DMS53 (cell line): ENCODE measurements at regions not wholly inside any gene's neighbourhood (a gene's known extent, or its start where the extent isn't known, plus 50 kb on each side); places are given as distances from the start of the nearest gene placed in this dataset.

Experiments
- DNase-seq: peaks from one replicate; lab custom pipeline; 2025; lab: John Stamatoyannopoulos, UW

DNA sequence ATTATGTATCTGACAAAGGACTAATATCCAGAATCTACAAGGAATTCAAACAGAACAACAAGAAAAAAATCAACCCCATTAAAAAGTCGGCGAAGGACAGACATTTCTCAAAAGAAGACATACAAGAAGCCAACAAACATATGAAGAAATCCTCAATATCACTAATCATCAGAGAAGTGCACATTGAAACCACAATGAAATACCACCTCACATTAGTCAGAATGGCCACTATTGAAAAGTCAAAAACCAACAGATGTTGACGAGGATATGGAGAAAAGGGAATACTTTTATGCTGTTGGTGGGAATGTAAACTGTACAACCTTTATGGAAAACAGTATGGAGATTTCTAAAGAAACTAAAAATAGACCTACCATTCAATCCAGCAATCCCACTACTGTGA, 233.1 kb upstream of the PLSCR5 start:
- DNase-seq: no peak

DNA sequence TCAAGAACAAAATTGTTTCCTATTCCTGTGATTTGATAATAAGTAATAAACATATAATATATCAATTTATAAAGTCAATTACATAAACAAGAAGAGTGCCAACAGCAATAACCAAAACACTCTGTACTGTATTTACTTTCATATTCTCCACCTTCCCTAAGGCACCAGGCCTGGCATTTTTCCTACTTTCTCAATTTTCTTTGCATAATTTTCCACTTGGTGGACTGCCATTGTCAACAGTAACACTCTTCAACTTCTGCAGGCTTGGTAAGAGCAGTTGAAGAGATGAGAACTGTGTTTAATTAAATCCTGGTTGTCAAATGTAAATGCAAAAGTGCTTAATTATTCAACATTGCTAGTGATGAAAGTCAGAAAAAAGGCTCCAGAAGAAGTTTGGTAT, 229.8 kb upstream of the PLSCR5 start:
- DNase-seq: no peak

DNA sequence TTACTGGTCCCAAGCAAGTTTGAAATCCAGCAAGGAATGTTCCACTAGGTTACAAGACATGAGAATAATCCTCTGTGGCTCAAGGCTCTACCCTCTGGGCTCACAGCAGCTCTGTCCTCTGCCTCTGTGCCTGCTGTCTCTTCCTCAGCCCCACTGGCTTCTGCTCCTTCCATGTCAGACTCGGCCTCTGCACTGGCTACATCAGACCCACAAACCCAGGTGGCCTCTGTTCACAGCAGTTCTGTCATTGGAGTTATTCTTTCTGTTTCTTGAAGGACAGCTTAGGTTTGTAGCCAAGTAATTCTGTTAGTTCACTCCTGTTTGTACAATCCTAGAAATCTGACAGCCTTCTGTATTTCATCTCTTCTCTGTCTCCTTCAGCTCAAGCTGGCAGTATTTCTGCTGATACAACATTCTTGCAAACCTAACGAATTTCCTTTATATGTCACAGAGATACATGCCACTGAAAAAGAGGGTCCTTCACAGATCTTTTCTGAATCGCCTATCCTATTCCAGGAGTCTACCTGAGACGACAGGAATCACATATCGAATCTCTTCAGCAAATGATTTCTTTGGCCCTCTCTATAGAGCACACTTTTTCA, 227.8 kb upstream of the PLSCR5 start:
- DNase-seq: no peak

DNA sequence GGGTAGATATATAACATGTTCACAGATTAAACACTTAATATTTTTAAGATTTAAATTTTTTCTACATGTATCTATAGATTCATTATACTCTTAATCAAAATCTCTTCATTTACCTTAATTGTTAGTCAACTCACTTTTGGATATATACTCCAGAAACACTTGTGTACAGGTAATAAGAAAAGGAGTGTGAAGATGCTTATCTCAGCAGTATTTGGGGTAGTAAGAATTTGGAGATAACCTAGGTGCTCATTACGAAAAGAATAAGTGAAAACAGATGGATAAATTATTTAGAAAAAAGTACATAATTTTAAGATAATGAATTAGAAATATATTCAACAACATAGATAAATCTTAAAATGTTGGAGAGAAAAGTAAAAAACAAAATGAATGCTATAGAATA, 226.5 kb upstream of the PLSCR5 start:
- DNase-seq: no peak

DNA sequence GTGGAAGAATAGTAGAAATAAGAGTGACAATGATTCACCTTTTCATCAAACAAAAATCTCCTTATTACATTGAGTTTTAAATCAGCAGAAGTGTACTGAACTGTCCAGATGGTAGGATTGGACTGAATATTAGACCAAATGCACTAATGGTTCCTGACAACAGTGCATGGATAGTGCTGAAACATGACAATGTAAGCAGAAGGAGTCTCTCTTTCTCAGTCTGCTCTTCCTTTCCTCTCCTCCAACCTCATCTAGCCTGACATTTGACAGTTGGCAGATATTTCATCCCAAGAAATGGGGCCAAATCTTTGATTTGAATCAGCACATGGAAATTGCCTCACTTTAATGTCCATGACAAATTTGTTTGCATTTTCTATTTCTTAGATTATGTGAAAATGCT, 225.1 kb upstream of the PLSCR5 start:
- no peak for DNase-seq

DNA sequence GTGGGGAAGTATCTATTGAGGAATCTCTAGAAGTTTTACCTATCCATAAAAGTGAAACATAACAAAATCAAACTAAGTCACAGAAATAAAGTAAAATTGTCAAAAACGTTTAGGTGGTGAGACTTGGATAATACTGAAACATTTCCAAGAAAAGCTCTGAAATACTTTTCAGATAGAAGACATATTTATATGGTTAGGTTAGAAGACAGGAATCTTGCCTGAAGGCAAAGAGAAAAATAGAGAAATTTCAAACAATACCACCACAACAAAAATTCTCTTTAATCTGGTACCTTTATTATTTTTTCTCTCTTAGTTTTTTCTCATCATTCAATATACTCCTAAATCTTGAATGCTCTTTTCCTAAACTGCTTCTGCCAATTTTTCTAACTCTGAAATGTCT, 222.7 kb upstream of the PLSCR5 start:
- no peak for DNase-seq

DNA sequence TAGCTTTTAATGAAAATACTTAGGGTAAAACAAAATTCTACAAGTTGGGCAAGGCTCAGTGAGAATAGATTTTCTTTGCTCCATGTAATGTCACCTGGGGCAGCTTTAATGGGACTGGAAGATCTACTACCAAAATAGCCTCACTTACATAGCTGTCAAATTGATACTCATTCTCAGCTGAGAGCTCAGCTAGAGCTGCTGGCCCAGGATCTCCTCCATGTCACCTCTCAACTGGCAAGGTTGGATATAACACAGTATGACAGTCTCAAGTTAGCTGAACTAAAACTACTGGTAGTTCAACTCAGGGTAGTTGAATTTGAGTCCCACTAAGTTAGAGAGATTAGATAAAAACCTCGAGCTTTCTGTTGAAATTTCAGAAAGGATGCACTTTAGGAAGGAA, 218.5 kb upstream of the PLSCR5 start:
- DNase-seq: no peak

DNA sequence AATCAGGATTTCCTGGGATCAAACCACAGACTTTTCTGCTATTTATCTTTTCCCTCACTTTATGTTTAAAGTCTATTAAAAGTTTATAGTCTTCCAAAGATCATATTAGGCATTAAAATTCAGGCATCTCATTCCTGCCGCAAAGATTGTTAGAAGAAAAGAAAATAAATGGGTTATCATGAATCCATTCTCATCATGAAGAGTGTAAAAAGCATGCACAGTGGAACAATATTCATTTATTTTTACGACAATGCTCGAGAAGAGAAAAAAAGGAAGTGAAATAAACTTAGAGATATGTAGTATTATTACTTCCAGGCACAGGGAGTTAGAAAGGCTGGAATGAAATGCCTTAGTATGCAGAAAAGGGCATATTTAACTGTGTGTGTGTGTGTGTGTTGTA, 213.7 kb upstream of the PLSCR5 start:
- DNase-seq: no peak

DNA sequence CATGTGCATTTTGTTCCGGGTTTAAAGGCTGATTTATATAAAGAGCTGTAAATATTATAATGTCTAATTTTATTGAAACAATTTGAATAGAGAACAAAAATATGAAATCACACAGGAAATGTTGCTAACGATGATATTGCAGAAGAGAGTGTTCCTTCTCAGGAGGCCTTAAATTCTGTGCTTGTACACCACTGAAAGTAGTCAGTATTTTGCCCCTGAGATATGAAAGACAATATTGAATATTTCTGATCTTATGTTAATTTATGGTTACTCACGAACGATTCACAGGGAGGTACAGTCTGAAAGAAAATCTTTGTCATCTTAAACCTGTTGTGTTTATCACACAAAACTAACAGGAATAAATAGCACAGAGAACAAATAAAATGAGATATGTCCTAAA, 213.2 kb upstream of the PLSCR5 start:
- DNase-seq: no peak

DNA sequence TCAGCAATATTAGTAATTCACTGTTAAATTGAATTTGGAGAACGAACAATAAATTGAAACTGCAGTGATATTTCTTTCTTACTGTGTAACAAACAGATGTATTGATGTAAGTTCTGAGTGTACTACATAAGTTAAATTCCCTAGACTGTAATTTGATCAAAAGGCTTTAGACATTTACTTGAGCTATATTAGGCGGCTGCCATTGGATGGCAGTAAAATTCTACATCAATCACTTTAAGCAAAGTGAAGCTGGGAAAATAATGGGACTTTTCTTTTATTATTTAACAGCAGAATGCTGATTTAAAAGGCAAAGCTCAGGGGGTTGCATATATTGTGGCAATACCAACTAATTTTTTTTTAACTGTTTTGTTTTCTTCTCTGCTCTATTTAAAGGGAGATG, 212.6 kb upstream of the PLSCR5 start:
- peak; percentile 66 for DNase-seq

DNA sequence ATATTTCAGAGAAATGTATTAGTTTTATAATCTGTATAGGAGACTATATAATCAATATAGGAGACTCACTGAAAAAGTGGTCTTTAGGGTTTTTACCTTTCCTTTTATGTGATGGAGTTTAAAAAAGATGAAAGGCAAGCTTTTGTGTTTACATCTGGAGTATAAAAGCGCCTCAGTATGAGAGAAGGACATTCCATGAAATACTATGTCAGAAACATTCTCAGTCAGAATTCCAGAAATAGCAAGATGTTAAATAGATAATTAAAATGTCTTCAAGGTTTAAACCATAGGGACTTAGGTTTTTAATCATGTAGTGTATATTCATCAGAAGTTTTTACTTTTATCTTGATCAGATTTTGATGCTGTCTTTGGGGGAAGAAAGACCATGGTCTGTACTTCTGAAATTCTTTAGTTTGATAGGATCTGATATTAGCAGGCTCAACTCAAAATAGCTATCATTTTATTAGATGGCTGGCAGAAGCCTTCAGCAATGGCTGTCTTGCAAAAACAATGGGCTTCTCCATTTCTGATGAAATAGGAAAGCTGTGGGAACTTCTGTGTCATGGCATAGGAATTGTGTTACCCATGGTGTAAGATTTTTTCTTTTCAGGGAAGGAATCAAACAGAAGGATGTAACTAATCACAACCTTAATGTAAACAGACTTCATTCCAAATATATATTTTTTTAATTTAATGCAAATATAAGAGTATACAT, 209.6 kb upstream of the PLSCR5 start:
- DNase-seq: no peak

DNA sequence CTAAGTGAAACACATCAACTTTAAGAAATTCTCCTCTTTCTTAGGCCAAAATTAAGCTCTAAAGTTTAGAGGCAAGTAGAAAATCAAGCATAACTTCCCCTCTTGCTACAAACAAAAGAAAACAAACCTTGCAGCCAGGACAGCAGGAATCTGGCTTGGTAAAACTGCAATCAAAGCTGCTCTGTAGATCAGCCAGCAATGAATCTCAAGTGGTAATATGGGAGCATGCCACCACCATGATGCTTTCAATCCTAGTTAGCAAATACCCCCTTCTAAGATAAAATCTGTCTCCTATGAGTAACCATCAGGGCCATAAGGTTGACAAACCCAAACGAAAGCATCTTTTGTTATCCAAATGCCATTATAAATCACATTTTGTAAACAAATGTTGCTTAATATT, 208.3 kb upstream of the PLSCR5 start:
- DNase-seq: no peak

DNA sequence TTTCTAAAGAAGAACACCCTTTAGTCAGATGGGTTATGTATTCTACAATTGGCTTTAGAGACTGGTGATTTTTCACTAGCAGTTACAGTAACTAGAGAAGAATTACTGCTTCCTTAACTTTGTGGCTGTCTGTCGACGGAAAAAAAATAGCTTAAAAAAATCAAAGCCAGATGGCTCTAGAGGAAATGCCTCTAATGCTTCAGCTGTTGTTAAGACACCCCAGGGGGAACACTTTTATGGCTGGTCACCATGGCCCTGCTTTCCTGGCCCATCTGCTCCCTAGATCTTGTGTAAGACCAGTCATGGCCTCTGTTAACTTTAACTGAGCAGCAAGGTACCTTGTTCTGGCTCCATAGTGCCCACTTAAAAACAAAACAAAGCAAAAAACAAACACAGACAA, 198.6 kb upstream of the PLSCR5 start:
- DNase-seq: no peak

DNA sequence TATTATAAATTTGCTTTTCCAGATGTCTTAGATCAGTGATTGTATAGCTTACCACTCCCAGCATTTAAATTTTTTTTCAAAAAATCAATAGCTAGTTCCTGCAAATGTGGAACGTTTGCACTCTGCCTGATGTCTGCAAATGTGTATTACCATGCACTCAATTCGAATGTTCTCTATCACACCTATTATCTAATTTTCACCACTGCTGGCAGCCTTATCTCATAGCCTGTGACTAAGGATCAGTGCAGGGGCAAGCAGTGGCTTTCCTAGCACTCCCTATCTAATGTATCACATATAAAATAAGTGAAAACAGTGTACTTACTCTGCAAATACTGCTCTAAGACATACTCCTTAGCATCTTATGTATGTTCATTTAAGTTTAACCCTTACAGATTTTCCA, 196.3 kb upstream of the PLSCR5 start:
- no peak for DNase-seq

DNA sequence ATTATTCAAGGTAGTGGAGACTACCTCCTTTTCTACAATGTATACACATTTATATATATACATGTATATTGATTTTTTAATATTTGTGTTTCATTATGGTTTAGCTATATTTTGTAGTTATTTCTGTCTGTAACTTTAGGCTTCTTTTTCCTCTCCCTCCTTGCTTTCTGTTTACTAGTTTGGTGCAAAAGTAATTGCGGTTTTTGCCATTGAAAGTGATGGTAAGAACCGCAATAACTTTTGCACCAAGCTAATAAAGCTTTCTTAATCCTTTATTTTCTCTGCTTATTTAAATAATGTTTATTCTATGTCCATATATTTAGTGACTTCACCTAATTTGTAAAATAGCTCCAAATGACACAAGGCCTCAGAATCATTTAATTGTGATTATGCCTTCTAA, 195.3 kb upstream of the PLSCR5 start:
- no peak for DNase-seq

DNA sequence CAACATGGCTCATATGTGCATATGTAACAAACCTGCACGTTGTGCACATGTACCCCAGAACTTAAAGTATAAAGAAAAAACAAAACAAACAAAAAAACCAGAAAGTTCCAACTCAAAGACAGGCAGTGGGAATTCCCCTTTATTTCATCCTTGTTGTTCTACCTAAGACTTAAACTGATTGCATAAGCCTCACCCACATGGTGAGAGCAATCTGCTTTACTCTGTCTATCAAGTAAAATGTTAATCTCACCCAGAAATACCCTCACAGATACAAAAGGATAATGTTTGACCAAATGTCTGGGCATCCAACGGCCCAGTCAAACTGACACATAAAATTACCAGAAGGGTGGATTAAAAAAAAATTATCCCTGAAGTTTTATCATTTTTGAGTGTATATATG, 190.9 kb upstream of the PLSCR5 start:
- no peak for DNase-seq

DNA sequence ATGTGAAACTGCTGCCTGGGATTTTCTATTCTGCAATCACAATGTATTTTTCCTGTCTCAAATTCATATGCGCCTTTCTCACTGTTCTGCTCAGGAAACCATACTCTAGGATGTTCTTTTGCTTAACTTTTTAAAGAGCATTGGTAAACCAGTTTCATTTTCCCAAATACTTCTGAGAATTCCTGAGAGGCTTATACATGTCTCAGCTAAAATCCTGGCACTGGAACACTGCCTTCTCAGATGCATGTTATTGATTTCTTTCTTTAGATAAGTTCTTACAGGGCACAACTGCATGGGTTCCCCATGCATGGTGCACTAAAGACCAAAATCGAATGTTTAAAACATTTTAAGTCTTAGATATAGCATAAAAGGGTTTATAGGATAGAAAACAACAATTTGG, 178.3 kb upstream of the PLSCR5 start:
- DNase-seq: no peak

DNA sequence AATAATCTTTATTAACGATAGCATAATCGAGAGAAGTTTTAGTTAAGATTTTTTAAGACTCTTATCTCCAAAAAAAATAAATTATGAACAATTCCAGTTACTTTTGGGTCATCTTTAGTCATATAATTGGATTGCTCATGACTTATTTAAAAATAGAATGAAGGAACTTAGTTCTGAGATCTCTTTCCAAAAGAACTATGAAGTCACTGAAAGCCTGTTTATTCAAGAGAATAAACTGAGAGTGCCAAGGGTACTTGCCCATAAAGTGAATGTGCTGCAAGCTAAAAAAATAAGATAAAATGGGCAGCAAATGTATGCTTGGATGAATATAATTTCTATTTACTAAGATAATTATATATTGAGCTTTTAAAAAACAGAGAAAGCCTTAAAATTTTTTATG, 176.5 kb upstream of the PLSCR5 start:
- DNase-seq: no peak

DNA sequence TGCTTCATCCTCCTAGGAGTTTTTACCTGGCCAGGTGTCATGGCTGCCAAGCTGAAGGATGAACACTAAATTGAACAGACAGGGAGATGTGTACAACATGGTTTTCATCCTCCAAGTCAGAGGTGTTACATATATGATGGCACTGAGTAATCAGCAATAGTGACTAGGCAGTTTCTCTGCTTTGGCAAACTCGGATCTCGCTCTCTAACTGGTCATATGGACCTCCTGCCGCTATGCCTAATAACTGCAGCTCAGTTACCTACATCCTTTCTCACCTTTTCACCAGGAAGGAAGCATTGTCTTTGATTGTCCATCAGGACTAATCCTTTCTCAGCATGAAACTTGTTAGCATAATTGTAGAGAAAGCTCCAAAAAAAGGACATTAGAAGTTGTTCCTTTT, 175.9 kb upstream of the PLSCR5 start:
- no peak for DNase-seq

DNA sequence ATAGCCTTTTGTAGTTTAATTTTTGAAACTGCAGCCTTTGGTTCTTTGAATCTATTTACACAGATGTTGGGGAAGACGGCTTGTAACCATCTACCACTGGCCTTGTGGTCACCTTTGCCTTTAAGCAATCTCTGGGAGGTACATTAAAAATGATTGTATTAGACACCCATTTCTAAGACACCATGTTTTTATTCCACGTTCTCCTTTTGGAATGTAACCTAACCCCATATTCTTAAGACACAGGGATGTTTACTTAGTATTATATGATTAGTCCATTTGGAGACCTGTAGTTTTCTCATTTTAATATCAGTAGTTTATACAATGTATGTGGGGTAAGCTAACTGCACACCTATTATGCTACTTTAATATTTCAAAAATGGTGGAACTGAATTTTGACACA, 175.1 kb upstream of the PLSCR5 start:
- DNase-seq: no peak

DNA sequence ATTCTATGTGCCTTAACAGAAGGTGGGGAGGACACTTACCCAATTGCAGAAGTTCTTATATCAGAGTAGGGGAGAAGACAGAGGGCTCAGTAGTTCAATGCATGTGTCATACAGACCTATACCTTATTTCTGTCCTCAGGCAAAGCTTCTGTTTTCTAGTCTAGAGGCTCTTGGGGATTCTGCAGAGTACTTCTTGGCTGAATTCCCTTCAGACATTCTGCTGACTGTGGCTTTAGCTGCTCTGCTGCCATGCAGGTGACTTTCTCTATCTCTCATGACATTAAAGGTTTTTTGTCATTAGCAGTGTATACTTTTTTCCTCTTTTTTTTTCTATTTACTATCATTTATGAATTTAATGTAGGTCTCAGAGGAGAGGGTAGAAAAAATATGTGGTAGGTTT, 172.8 kb upstream of the PLSCR5 start:
- DNase-seq: no peak

DNA sequence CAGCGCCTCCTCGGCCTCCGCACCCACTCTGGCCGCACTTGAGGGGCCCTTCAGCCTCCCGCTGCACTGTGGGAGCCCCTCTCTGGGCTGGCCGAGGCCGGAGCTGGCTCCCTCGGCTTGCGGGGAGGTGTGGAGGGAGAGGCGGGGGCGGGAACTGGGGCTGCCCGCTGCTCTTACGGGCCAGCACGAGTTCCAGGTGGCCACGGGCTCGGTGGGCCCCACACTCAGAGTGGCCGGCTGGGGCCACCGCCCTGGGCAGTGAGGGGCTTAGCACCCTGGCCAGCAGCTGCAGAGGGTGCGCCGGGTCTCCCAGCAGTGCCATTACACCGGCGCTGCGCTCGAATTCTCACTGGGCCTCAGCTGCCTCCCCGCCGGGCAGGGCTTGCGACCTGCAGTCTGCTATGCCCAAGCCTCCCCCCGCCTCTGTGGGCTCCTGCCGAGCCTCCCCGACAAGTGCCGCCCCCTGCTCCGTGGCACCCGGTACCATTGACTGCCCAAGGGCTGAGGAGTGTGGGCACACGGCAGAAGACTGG, 167.1 kb upstream of the PLSCR5 start:
- DNase-seq: no peak

DNA sequence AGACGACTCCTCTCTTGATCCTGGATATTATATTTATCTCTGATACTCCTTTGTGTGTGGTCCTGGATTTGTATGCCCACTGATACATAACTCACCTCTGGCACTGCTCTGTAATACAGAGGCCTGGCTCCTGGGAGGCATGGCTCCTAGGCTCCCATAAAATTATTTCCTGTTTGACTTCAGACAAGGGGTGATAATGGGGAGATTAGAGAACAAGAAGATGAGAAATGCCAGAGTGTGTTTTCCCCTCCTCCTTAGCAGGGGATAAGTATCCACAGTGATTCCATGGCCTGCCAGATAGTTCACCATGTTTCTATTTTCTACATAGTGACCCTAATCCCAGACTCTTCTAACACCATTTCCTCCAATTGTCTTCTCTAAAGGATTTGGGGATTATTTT, 165.7 kb upstream of the PLSCR5 start:
- no peak for DNase-seq

DNA sequence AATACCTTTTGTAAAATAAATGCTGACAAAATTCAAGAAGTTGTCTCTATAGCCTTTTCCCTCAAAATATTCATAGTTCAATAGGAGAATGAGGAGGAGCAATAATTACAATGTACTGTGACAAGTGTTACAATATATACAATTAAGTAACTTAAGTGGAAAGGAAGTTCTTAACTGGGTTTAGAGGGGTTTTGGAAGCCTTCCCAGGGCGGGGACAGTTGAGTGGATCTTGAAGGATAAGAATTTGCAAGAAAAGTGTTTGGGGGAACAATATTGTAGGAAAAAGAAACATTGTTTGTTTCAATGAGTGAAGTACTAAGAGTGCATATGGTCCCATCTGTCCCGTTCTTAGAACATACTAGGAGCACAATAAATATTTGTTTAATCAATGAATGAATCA, 165.2 kb upstream of the PLSCR5 start:
- no peak for DNase-seq
